ENCODE measurements at regions not wholly inside any gene's neighbourhood (a gene's known extent, or its start where the extent isn't known, plus 50 kb on each side); places are given as distances from the start of the nearest gene placed in this dataset.

DNA sequence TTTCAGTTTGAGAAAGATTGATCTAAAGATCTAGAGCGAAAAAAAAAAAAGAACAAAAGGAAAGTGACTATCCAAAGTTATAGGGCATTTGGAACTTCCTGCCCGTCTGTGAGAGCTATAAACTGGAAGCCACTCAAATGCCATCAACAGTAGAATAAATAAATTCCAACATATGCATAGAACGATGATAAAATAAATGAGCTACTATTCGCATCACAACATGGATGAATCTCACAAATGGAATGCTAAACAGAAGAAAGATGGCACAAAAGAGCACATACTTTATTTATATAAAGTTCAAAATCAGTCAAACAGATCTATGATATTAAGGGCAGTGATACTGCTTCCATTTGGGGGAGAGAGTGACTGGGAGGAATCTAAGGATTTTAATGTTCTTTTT is 128.8 kb downstream of the TTC32 start:
- DNase-seq (ENCODE audit: low spot score): no peak
- TF ChIP-seq, protein P1, sequence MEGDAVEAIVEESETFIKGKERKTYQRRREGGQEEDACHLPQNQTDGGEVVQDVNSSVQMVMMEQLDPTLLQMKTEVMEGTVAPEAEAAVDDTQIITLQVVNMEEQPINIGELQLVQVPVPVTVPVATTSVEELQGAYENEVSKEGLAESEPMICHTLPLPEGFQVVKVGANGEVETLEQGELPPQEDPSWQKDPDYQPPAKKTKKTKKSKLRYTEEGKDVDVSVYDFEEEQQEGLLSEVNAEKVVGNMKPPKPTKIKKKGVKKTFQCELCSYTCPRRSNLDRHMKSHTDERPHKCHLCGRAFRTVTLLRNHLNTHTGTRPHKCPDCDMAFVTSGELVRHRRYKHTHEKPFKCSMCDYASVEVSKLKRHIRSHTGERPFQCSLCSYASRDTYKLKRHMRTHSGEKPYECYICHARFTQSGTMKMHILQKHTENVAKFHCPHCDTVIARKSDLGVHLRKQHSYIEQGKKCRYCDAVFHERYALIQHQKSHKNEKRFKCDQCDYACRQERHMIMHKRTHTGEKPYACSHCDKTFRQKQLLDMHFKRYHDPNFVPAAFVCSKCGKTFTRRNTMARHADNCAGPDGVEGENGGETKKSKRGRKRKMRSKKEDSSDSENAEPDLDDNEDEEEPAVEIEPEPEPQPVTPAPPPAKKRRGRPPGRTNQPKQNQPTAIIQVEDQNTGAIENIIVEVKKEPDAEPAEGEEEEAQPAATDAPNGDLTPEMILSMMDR (IDR thresholded peaks at IDR 0.05; ENCODE audit: extremely low read depth, missing control alignments): no peak

DNA sequence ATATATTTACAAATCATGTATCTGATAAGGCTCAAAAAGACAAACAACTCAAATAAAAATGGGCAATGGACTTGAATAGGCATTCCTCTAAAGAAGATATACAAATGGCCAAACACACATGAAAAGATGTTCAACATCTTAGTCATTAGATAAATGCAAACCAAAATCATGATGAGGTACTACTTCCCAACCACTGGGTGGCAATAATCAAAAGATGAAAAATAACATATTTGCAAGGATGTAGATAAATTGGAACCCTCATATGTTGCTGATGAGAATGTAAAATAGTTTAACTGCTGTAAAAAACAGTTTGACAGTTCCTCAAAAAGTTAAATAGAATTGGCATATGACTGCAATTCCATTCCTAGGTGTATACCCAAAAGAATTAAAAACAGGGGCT is 132.3 kb downstream of the TTC32 start:
- TF ChIP-seq, protein P1 (IDR thresholded peaks at IDR 0.05; ENCODE audit: extremely low read depth, missing control alignments): no peak
- DNase-seq (ENCODE audit: low spot score): no peak

DNA sequence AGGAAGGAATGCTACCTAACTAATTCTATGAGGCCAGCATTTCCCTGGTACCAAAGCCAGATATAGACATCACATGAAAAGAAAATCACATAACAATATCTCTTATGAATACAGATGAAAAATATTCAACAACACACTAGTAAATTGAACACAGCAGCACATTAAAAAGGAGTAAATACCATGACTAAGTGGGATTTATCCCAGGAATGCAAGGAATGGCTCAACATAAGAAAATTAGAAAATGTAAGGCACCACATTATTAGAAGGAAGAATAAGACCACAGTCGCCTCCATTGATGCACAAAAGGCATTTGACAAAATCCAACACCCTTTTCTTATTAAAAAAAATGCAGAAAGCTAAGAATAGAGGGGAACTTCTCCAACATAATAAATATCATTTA is 133.9 kb downstream of the TTC32 start:
- no peak for DNase-seq (ENCODE audit: low spot score)

DNA sequence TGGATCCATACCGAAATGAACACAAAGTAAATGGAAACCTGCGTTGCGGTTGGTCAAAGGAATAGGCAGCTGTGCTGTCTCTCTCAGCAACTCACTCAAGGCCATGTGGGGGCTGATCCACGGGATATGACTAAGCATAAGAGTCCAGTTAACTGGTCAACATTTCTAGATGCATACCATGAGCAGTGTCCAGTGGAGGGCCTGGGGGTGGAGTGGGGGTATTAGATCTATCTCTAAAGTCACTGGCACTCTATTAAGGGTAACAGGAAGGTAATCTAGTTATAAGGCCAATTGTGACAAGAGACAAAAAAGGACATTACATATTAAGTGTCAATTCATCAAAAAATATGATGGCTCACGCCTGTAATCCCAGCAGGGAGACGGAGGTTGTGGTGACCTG is 136.8 kb downstream of the TTC32 start:
- DNase-seq (ENCODE audit: low spot score): no peak
- TF ChIP-seq, protein P1 (IDR thresholded peaks at IDR 0.05; ENCODE audit: extremely low read depth, missing control alignments): no peak

More for the DNA sequence above, 133.9 kb downstream of the TTC32 start:
- TF ChIP-seq, protein P1 (IDR thresholded peaks at IDR 0.05; ENCODE audit: extremely low read depth, missing control alignments): no peak

DNA sequence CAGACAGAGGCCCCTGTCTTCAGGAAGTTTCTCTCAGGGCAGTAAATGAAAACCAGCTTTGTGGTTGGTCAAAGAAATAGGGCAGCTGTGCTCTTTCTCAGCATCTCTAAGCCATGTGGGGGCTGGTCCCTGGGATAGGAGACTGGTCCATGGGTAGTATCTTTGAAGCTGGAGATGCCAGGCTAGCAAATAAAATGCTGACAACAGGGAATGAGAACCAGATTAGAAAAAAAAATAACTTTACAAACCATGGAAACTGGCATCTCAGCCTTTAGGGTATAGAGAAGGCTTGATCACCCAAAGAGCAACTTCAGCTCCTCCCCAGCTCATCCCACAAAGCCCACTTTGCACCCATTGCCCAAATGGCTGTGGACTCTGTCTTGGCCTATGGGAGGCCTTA is 138.1 kb downstream of the TTC32 start:
- TF ChIP-seq, protein P1 (IDR thresholded peaks at IDR 0.05; ENCODE audit: extremely low read depth, missing control alignments): no peak
- no peak for DNase-seq (ENCODE audit: low spot score)

DNA sequence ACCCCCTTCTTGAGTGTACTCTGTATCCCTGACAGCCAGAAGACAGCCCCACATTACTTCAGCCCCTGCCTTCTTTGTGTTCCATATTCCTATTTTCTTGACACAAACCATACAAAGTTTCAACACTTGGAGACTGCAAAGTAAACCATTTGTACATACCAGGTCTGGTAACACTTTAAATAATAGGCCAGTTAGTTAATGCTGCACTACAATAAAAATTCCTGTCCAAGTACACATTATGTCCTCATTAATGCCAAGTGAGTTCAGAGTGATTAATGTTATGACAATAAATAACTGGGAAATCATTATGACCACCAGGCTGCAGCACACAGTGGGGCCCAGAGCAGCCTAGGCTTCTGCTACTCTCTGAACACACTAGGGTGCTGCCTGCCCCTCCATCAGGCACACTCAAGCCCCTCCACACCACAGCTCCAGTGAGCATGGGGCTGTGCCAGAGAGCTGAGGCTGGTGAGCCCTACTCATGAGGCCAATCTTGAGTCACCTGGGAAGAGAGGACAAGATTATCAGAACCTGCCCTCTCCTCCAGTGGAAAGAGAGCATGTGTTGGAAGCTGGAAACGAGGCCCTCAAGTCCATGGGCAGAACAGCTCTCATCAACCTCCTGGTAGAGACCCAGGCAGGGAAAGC is 138.7 kb downstream of the TTC32 start:
- TF ChIP-seq, protein P1 (IDR thresholded peaks at IDR 0.05; ENCODE audit: extremely low read depth, missing control alignments): no peak

DNA sequence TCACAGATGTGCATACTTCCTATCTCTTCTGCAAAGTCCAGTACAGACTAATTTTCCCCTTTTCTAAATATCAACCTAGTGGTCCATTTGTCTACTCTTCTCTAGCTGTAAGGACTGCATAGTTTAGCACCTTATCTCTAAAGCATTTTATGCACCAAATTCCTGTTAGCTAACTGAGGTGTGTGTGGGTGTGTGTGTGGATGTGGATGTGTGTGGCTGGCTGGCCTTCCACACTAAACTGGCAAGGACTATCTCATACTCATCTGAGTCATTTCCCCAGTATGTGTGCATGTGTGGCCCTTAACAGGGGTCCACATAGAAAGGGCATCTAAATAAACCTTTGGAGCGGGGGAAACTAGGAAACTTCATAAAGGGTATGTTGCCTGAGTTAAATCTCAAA is 139.6 kb downstream of the TTC32 start:
- TF ChIP-seq, protein P1 (IDR thresholded peaks at IDR 0.05; ENCODE audit: extremely low read depth, missing control alignments): no peak
- no peak for DNase-seq (ENCODE audit: low spot score)

More for the DNA sequence above, 138.7 kb downstream of the TTC32 start:
- no peak for DNase-seq (ENCODE audit: low spot score)

Data from GM20000 (cell line).